Muscle of leg (tissue), 3 donors: ENCODE measurements at regions not wholly inside any gene's neighbourhood (a gene's known extent, or its start where the extent isn't known, plus 50 kb on each side); places are given as distances from the start of the nearest gene placed in this dataset.
"Not testable (repeated sequence)": the region's sequence is repeated elsewhere in the genome, so short reads cannot be mapped to it uniquely, and the experiment has no call there.

Source experiments
- DNase-seq: peaks from one replicate; pipeline ENCODE4 v3.0.0; 2013
- H3K27ac ChIP-seq: one replicate; pipeline ENCODE4 v1.5.1; 2013; ENCODE audit warnings: mild to moderate bottlenecking, low read length, control low read depth
- H3K27me3 ChIP-seq: one replicate; pipeline ENCODE4 v1.6.1; 2013; ENCODE audit warnings: low read length; ENCODE audit not compliant: control insufficient read depth, insufficient read depth
- H3K36me3 ChIP-seq: one replicate; pipeline ENCODE4 v1.6.1; 2013; ENCODE audit warnings: low read length; ENCODE audit not compliant: control insufficient read depth, insufficient read depth
- H3K4me1 ChIP-seq: one replicate; pipeline ENCODE4 v1.6.1; 2013; ENCODE audit warnings: low read length; ENCODE audit not compliant: control insufficient read depth, insufficient read depth
- H3K4me3 ChIP-seq: one replicate; pipeline ENCODE4 v1.5.1; 2013; ENCODE audit warnings: low read length, control low read depth
- H3K9me3 ChIP-seq: replicated peaks from 2 replicates; pipeline ENCODE4 v1.6.1; 2013; ENCODE audit warnings: low read depth, low read length; ENCODE audit not compliant: control insufficient read depth
- WGBS: methylation state at CpG from one replicate; pipeline ENCODE4 v1.1.5; 2013; ENCODE audit warnings: missing lambda C conversion rate; ENCODE audit not compliant: insufficient coverage; 5-methylcytosine and 5-hydroxymethylcytosine counted together

- Histone ChIP-seq H3K36me3 (no peaks in the 10 kb centered on the region), H3K4me1 (no peaks in the 10 kb centered on the region), H3K27ac (no peak overlapping the region), H3K27me3 (no peaks in the 10 kb centered on the region), H3K4me3 (no peak overlapping the region), H3K9me3 (no peaks in the 10 kb centered on the region)
- DNase-seq: no peak
Observed at GRCh38 chr2:193124815-193125214, 930.1 kb upstream of the TMEFF2 start.

- no peaks in the 10 kb centered on the region for H3K27me3 ChIP-seq
- H3K4me3 ChIP-seq: no peak overlapping the region
- no peaks in the 10 kb centered on the region for H3K9me3 ChIP-seq
- WGBS: no CpG with 5 or more reads among the region's 1 CpG
- no peak for DNase-seq
- H3K4me1 ChIP-seq: no peaks in the 10 kb centered on the region
- no peaks in the 10 kb centered on the region for H3K36me3 ChIP-seq
- H3K27ac ChIP-seq: no peak overlapping the region
Observed at GRCh38 chr2:193114827-193115226, 920.1 kb upstream of the TMEFF2 start.

- H3K4me1 ChIP-seq: no peaks in the 10 kb centered on the region
- no peaks in the 10 kb centered on the region for H3K9me3 ChIP-seq
- no peak overlapping the region for H3K4me3 ChIP-seq
- H3K36me3 ChIP-seq: no peaks in the 10 kb centered on the region
- H3K27me3 ChIP-seq: no peaks in the 10 kb centered on the region
- no peak overlapping the region for H3K27ac ChIP-seq
- DNase-seq: no peak
- 100% methylated on average over 1 of the region's 1 CpG for whole genome bisulfite sequencing
Observed at GRCh38 chr2:193112986-193113385, 918.3 kb upstream of the TMEFF2 start.

- H3K36me3 ChIP-seq: no peaks in the 10 kb centered on the region
- WGBS: no CpG with 5 or more reads among the region's 1 CpG
- no peak for DNase-seq
- H3K9me3 ChIP-seq: no peaks in the 10 kb centered on the region
- no peak overlapping the region for H3K4me3 ChIP-seq
- H3K4me1 ChIP-seq: no peaks in the 10 kb centered on the region
- H3K27me3 ChIP-seq: no peaks in the 10 kb centered on the region
- no peak overlapping the region for H3K27ac ChIP-seq
Observed at GRCh38 chr2:193103064-193103463, 908.3 kb upstream of the TMEFF2 start.

GRCh38 chr2:193101591-193101990 is 906.9 kb upstream of the TMEFF2 start:
- Histone ChIP-seq H3K4me1 (no peaks in the 10 kb centered on the region), H3K4me3 (no peak overlapping the region), H3K36me3 (no peaks in the 10 kb centered on the region), H3K27ac (no peak overlapping the region), H3K27me3 (no peaks in the 10 kb centered on the region), H3K9me3 (no peaks in the 10 kb centered on the region)
- no peak for DNase-seq
- no CpG with 5 or more reads among the region's 5 CpGs for WGBS

GRCh38 chr2:193088026-193088425 is 893.3 kb upstream of the TMEFF2 start:
- no CpG with 5 or more reads among the region's 1 CpG for WGBS

GRCh38 chr2:193076995-193077394 is 882.3 kb upstream of the TMEFF2 start:
- Histone ChIP-seq H3K4me3 (no peak overlapping the region), H3K4me1 (no peaks in the 10 kb centered on the region), H3K9me3 (no peaks in the 10 kb centered on the region), H3K27ac (no peak overlapping the region), H3K36me3 (no peaks in the 10 kb centered on the region), H3K27me3 (no peaks in the 10 kb centered on the region)
- DNase-seq: no peak

More at GRCh38 chr2:193088026-193088425, 893.3 kb upstream of the TMEFF2 start:
- Histone ChIP-seq H3K27me3 (no peaks in the 10 kb centered on the region), H3K4me3 (no peak overlapping the region), H3K27ac (no peak overlapping the region), H3K9me3 (no peaks in the 10 kb centered on the region), H3K36me3 (no peaks in the 10 kb centered on the region), H3K4me1 (no peaks in the 10 kb centered on the region)
- DNase-seq: no peak

GRCh38 chr2:193074933-193075332 is 880.2 kb upstream of the TMEFF2 start:
- peaks cover 4% of the 10 kb centered on the region for H3K9me3 ChIP-seq
- H3K4me1 ChIP-seq: no peaks in the 10 kb centered on the region
- no peaks in the 10 kb centered on the region for H3K36me3 ChIP-seq
- WGBS: no CpG with 5 or more reads among the region's 2 CpGs
- H3K4me3 ChIP-seq: no peak overlapping the region
- H3K27ac ChIP-seq: no peak overlapping the region
- no peaks in the 10 kb centered on the region for H3K27me3 ChIP-seq
- no peak for DNase-seq

GRCh38 chr2:193072647-193073046 is 877.9 kb upstream of the TMEFF2 start:
- 100% methylated on average over 3 of the region's 3 CpGs for WGBS
- H3K9me3 ChIP-seq: peaks cover 4% of the 10 kb centered on the region
- H3K4me3 ChIP-seq: no peak overlapping the region

GRCh38 chr2:193025556-193025955 is 830.8 kb upstream of the TMEFF2 start:
- H3K27ac ChIP-seq: not testable (repeated sequence)

More at GRCh38 chr2:193072647-193073046, 877.9 kb upstream of the TMEFF2 start:
- no peaks in the 10 kb centered on the region for H3K27me3 ChIP-seq
- no peaks in the 10 kb centered on the region for H3K4me1 ChIP-seq
- H3K36me3 ChIP-seq: no peaks in the 10 kb centered on the region
- H3K27ac ChIP-seq: no peak overlapping the region
- no peak for DNase-seq

GRCh38 chr2:193024791-193025190 is 830.1 kb upstream of the TMEFF2 start:
- Histone ChIP-seq H3K4me3 (no peak overlapping the region), H3K36me3 (no peaks in the 10 kb centered on the region), H3K27me3 (no peaks in the 10 kb centered on the region), H3K27ac (no peak overlapping the region), H3K4me1 (no peaks in the 10 kb centered on the region), H3K9me3 (peaks cover 2% of the 10 kb centered on the region)
- WGBS: no CpG with 5 or more reads among the region's 1 CpG
- no peak for DNase-seq

More at GRCh38 chr2:193025556-193025955, 830.8 kb upstream of the TMEFF2 start:
- not testable (repeated sequence) for H3K4me3 ChIP-seq, H3K36me3 ChIP-seq, H3K4me1 ChIP-seq, H3K27me3 ChIP-seq, H3K9me3 ChIP-seq, DNase-seq
- WGBS: 86% methylated on average over 2 of the region's 3 CpGs
